ENCODE measurements at regions not wholly inside any gene's neighbourhood (a gene's known extent, or its start where the extent isn't known, plus 50 kb on each side); places are given as distances from the start of the nearest gene placed in this dataset.

GRCh38 chrX:33285550-33285949, 74.2 kb upstream of the DMD start:
- Histone ChIP-seq H3K4me1 (no peaks in the 10 kb centered on the region), H3K36me3 (no peaks in the 10 kb centered on the region), H3K4me3 (no peak overlapping the region), H3K9me3 (no peaks in the 10 kb centered on the region), H3K27ac (no peak overlapping the region), H3K27me3 (no peaks in the 10 kb centered on the region)
- no peak for DNase-seq (ENCODE audit: extremely low spot score in 2 of 2)
- intact Hi-C loops (cut with DNase I) = no loop called here
- TF ChIP-seq POLR2A (IDR thresholded peaks at IDR 0.05) = no peak
- no peak for TF ChIP-seq CTCF (IDR thresholded peaks at IDR 0.05)
- TF ChIP-seq POLR2AphosphoS5 (IDR thresholded peaks at IDR 0.05; ENCODE audit: insufficient read depth in 1 of 2, low read depth in 1 of 2) = no peak

- Histone ChIP-seq H3K4me1 (no peaks in the 10 kb centered on the region), H3K27me3 (no peaks in the 10 kb centered on the region), H3K4me3 (no peak overlapping the region), H3K36me3 (no peaks in the 10 kb centered on the region), H3K9me3 (no peaks in the 10 kb centered on the region), H3K27ac (no peak overlapping the region)
- DNase-seq (ENCODE audit: extremely low spot score in 2 of 2) = no peak
- intact Hi-C loops (cut with DNase I) = no loop called here
- TF ChIP-seq CTCF (IDR thresholded peaks at IDR 0.05) (no peak), POLR2A (IDR thresholded peaks at IDR 0.05) (no peak), POLR2AphosphoS5 (IDR thresholded peaks at IDR 0.05; ENCODE audit: insufficient read depth in 1 of 2, low read depth in 1 of 2) (no peak)
Measured at GRCh38 chrX:33277046-33277445, 65.7 kb upstream of the DMD start.

GRCh38 chrX:33273535-33273934, 62.2 kb upstream of the DMD start:
- DNase-seq (ENCODE audit: extremely low spot score in 2 of 2) = no peak
- no peaks in the 10 kb centered on the region for H3K9me3 ChIP-seq
- H3K27ac ChIP-seq = no peak overlapping the region
- H3K36me3 ChIP-seq = no peaks in the 10 kb centered on the region
- no peak for TF ChIP-seq CTCF (IDR thresholded peaks at IDR 0.05)
- no peak for TF ChIP-seq POLR2AphosphoS5 (IDR thresholded peaks at IDR 0.05; ENCODE audit: insufficient read depth in 1 of 2, low read depth in 1 of 2)
- TF ChIP-seq POLR2A (IDR thresholded peaks at IDR 0.05) = no peak
- intact Hi-C loops (cut with DNase I) = no loop called here
- no peaks in the 10 kb centered on the region for H3K4me1 ChIP-seq
- H3K4me3 ChIP-seq = no peak overlapping the region
- no peaks in the 10 kb centered on the region for H3K27me3 ChIP-seq

GRCh38 chrX:33272986-33273385, 61.6 kb upstream of the DMD start:
- H3K4me1 ChIP-seq = no peaks in the 10 kb centered on the region
- DNase-seq (ENCODE audit: extremely low spot score in 2 of 2) = no peak
- H3K27ac ChIP-seq = no peak overlapping the region
- H3K27me3 ChIP-seq = no peaks in the 10 kb centered on the region
- TF ChIP-seq POLR2AphosphoS5 (IDR thresholded peaks at IDR 0.05; ENCODE audit: insufficient read depth in 1 of 2, low read depth in 1 of 2) = no peak
- TF ChIP-seq POLR2A (IDR thresholded peaks at IDR 0.05) = no peak
- TF ChIP-seq CTCF (IDR thresholded peaks at IDR 0.05) = no peak
- no peaks in the 10 kb centered on the region for H3K9me3 ChIP-seq
- intact Hi-C loops (cut with DNase I) = no loop called here
- H3K4me3 ChIP-seq = no peak overlapping the region
- H3K36me3 ChIP-seq = no peaks in the 10 kb centered on the region

Measured in vagina (tissue), 2 donors.